GM12875 (cell line): ENCODE measurements at regions not wholly inside any gene's neighbourhood (a gene's known extent, or its start where the extent isn't known, plus 50 kb on each side); places are given as distances from the start of the nearest gene placed in this dataset.

ENCODE experiments used
- H3K4me3 ChIP-seq: one replicate; pipeline ENCODE4 v1.5.1; 2011; ENCODE audit warnings: low read depth, low read length, control low read depth
- CTCF ChIP-seq: IDR thresholded peaks from 2 replicates; pipeline ENCODE4 v1.5.1; 2011; ENCODE audit warnings: low read depth, mild to moderate bottlenecking, control low read depth, inconsistent platforms, low read length, moderate library complexity, borderline replicate concordance; ENCODE audit not compliant: insufficient read depth

- no peak for TF ChIP-seq CTCF
- H3K4me3 ChIP-seq = no peak overlapping the region
Observed at GRCh38 chr11:127592371-127592770, 591.8 kb upstream of the KIRREL3 start.

- no peak overlapping the region for H3K4me3 ChIP-seq
- no peak for TF ChIP-seq CTCF
Observed at GRCh38 chr11:127590314-127590713, 589.7 kb upstream of the KIRREL3 start.

GRCh38 chr11:127588431-127588830 lies 587.9 kb upstream of the KIRREL3 start:
- no peak overlapping the region for H3K4me3 ChIP-seq
- TF ChIP-seq CTCF = no peak

- TF ChIP-seq CTCF = no peak
- no peak overlapping the region for H3K4me3 ChIP-seq
Observed at GRCh38 chr11:127587511-127587910, 586.9 kb upstream of the KIRREL3 start.

- H3K4me3 ChIP-seq = no peak overlapping the region
- TF ChIP-seq CTCF = no peak
Observed at GRCh38 chr11:127576210-127576609, 575.6 kb upstream of the KIRREL3 start.

GRCh38 chr11:127574478-127574877 lies 573.9 kb upstream of the KIRREL3 start:
- no peak for TF ChIP-seq CTCF
- H3K4me3 ChIP-seq = no peak overlapping the region

GRCh38 chr11:127568891-127569290 lies 568.3 kb upstream of the KIRREL3 start:
- H3K4me3 ChIP-seq = no peak overlapping the region
- no peak for TF ChIP-seq CTCF
